Endothelial cell of umbilical vein (primary cell): ENCODE measurements at regions not wholly inside any gene's neighbourhood (a gene's known extent, or its start where the extent isn't known, plus 50 kb on each side); places are given as distances from the start of the nearest gene placed in this dataset.

Experiments
- CTCF ChIP-seq, 2 donors: IDR thresholded peaks; 1 replicate in 1 of 2; 2 replicates in 1 of 2; pipeline ENCODE4 v1.5.1; 2011; ENCODE audit warnings: low read length in 2 of 2, mild to moderate bottlenecking in 2 of 2, moderate library complexity in 2 of 2, control low read depth in 1 of 2, inconsistent platforms in 1 of 2, low read depth in 1 of 2; ENCODE audit not compliant: insufficient read depth in 1 of 2; ENCODE audit errors: extremely low read depth in 1 of 2
- EZH2 ChIP-seq: IDR thresholded peaks from 2 replicates; pipeline ENCODE4 v1.6.1; 2012; ENCODE audit warnings: borderline replicate concordance, low read depth, mild to moderate bottlenecking, moderate library complexity, low read length, inconsistent platforms; ENCODE audit not compliant: severe bottlenecking
- JUN ChIP-seq: IDR thresholded peaks from 2 replicates; pipeline ENCODE4 v1.6.1; 2011; ENCODE audit warnings: borderline replicate concordance, low read depth; ENCODE audit not compliant: insufficient read length, insufficient read depth

GRCh38 chr3:29050155-29050554, 230.7 kb upstream of the RBMS3 start:
- no peak for TF ChIP-seq CTCF (IDR thresholded peaks at IDR 0.05; ENCODE audit: extremely low read depth in 1 of 2, insufficient read depth in 1 of 2, low read depth in 1 of 2, low read length in 2 of 2)
- no peak for TF ChIP-seq JUN
- TF ChIP-seq EZH2, result no peak
